ENCODE measurements at regions not wholly inside any gene's neighbourhood (a gene's known extent, or its start where the extent isn't known, plus 50 kb on each side); places are given as distances from the start of the nearest gene placed in this dataset.

GRCh38 chr22:49325531-49326395 is 501.9 kb downstream of the BRD1 start:
- intact Hi-C loops (cut with micrococcal nuclease): no loop called here
- no peak for ATAC-seq
- Histone ChIP-seq H4K20me1 (ENCODE audit: low read length) (no peaks in the 10 kb centered on the region), H3K4me3 (ENCODE audit: low read length) (no peak overlapping the region), H3K36me3 (ENCODE audit: low read depth, low read length) (no peaks in the 10 kb centered on the region), H3K9ac (ENCODE audit: low read length) (no peak overlapping the region), H3K79me2 (ENCODE audit: low read length) (no peaks in the 10 kb centered on the region), H3K27me3 (ENCODE audit: low read length) (peaks cover 49% of the 10 kb centered on the region), H3K27ac (ENCODE audit: low read length) (no peak overlapping the region), H3K4me2 (ENCODE audit: low read length) (no peak overlapping the region), H3K4me1 (ENCODE audit: insufficient read depth, low read length) (no peaks in the 10 kb centered on the region), H3F3A (ENCODE audit: low read length, unreplicated experiment) (no peaks in the 10 kb centered on the region), H2AFZ (ENCODE audit: low read length) (no peak overlapping the region), H3K9me3 (ENCODE audit: low read length) (no peaks in the 10 kb centered on the region), H3K9me2 (replicated peaks; ENCODE audit: low read length) (no peaks in the 10 kb centered on the region)
- TF ChIP-seq EZH2 (IDR thresholded peaks at IDR 0.05; ENCODE audit: low read length, unreplicated experiment): no peak
- TF ChIP-seq, protein P1, sequence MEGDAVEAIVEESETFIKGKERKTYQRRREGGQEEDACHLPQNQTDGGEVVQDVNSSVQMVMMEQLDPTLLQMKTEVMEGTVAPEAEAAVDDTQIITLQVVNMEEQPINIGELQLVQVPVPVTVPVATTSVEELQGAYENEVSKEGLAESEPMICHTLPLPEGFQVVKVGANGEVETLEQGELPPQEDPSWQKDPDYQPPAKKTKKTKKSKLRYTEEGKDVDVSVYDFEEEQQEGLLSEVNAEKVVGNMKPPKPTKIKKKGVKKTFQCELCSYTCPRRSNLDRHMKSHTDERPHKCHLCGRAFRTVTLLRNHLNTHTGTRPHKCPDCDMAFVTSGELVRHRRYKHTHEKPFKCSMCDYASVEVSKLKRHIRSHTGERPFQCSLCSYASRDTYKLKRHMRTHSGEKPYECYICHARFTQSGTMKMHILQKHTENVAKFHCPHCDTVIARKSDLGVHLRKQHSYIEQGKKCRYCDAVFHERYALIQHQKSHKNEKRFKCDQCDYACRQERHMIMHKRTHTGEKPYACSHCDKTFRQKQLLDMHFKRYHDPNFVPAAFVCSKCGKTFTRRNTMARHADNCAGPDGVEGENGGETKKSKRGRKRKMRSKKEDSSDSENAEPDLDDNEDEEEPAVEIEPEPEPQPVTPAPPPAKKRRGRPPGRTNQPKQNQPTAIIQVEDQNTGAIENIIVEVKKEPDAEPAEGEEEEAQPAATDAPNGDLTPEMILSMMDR (conservative IDR thresholded peaks at IDR 0.05; ENCODE audit: low read depth, low read length): no peak
- TF ChIP-seq EZH2phosphoT487 (IDR thresholded peaks at IDR 0.05; ENCODE audit: borderline replicate concordance, low read length): no peak
- DNase-seq: no peak
- ChIA-PET CTCF (no interaction called here), POLR2A (ENCODE audit: unreplicated experiment) (no interaction called here)
- no TSS peak for BruUV-seq (replicated peaks)

GRCh38 chr22:49324527-49325491 is 502.9 kb downstream of the BRD1 start:
- H3K27ac ChIP-seq (ENCODE audit: low read length): no peak overlapping the region
- no peaks in the 10 kb centered on the region for H3K36me3 ChIP-seq (ENCODE audit: low read depth, low read length)
- ChIA-PET POLR2A (ENCODE audit: unreplicated experiment) (no interaction called here), CTCF (no interaction called here)
- H3K9me3 ChIP-seq (ENCODE audit: low read length): no peaks in the 10 kb centered on the region
- intact Hi-C loops (cut with micrococcal nuclease): no loop called here
- no peak overlapping the region for H2AFZ ChIP-seq (ENCODE audit: low read length)
- BruUV-seq (replicated peaks): no TSS peak
- DNase-seq (no peak), ATAC-seq (no peak)
- no peaks in the 10 kb centered on the region for H3K9me2 ChIP-seq (replicated peaks; ENCODE audit: low read length)
- no peaks in the 10 kb centered on the region for H3K79me2 ChIP-seq (ENCODE audit: low read length)
- peaks cover 56% of the 10 kb centered on the region for H3K27me3 ChIP-seq (ENCODE audit: low read length)
- no peak overlapping the region for H3K4me2 ChIP-seq (ENCODE audit: low read length)
- H3K4me3 ChIP-seq (ENCODE audit: low read length): no peak overlapping the region
- H4K20me1 ChIP-seq (ENCODE audit: low read length): no peaks in the 10 kb centered on the region
- H3F3A ChIP-seq (ENCODE audit: low read length, unreplicated experiment): no peaks in the 10 kb centered on the region
- H3K4me1 ChIP-seq (ENCODE audit: insufficient read depth, low read length): no peaks in the 10 kb centered on the region
- H3K9ac ChIP-seq (ENCODE audit: low read length): no peak overlapping the region
- TF ChIP-seq, protein P1 (conservative IDR thresholded peaks at IDR 0.05; ENCODE audit: low read depth, low read length): no peak
- no peak for TF ChIP-seq EZH2 (IDR thresholded peaks at IDR 0.05; ENCODE audit: low read length, unreplicated experiment)

All from PC-3 (cell line).